Natural killer cell treated with Interleukin-12 subunit alpha and Interleukin-12 subunit beta and Interleukin-15 and Interleukin-18, amount 100 ng/mL, for 72 hours (primary cell): ENCODE measurements at regions not wholly inside any gene's neighbourhood (a gene's known extent, or its start where the extent isn't known, plus 50 kb on each side); places are given as distances from the start of the nearest gene placed in this dataset.

ENCODE experiments used
- ATAC-seq, 2 donors: fragments of 150-1000 bp; cut with Tn5 transposase in 1 of 2; sonication (Bioruptor Pico), chemical (Tn5 transposase) in 1 of 2; 2 replicates each; pipeline ENCODE4 v1.10.0; 2021
- DNase-seq: peaks from one replicate; pipeline ENCODE4 v3.0.0; 2022; ENCODE audit warnings: low spot score
- H3K27ac Mint-ChIP-seq, 2 donors: 1 replicate in 1 of 2; 2 replicates in 1 of 2; pipeline ENCODE4 v1.8.0; 2022; ENCODE audit warnings: mixed read lengths in 2 of 2, mild to moderate bottlenecking in 1 of 2, moderate library complexity in 1 of 2
- H3K27me3 Mint-ChIP-seq, 2 donors: 1 replicate in 1 of 2; 2 replicates in 1 of 2; pipeline ENCODE4 v1.8.0; 2022; ENCODE audit warnings: mixed read lengths in 2 of 2
- H3K36me3 Mint-ChIP-seq: one replicate; pipeline ENCODE4 v1.8.0; 2022; ENCODE audit warnings: mixed read lengths
- H3K4me1 Mint-ChIP-seq, 2 donors: 1 replicate in 1 of 2; 2 replicates in 1 of 2; pipeline ENCODE4 v1.8.0; 2022; ENCODE audit warnings: low read depth in 2 of 2, mixed read lengths in 2 of 2, mild to moderate bottlenecking in 1 of 2
- H3K4me3 Mint-ChIP-seq: one replicate; pipeline ENCODE4 v1.8.0; 2022; ENCODE audit warnings: mixed read lengths
- H3K9me3 Mint-ChIP-seq: 2 replicates; pipeline ENCODE4 v1.8.0; 2022; ENCODE audit warnings: mixed read lengths

DNA sequence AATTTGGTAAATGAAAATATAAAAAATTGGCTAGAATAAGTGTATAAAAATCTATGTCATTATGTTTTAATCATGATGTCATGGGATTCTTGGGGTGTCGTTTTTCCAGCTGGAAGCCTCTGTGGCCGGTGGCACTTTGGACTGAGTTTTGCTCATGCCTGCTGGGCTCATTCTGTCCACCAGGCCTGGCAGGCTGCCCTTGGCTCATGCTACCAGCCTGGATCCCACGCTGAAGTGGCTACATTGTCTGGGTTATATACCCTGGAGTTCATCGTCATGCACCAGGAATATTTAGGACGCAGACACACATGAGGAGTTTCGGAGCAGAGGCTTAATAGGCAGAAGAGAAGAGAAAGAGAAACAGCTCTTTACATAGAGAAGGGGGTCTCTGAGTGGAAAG lies 1913.7 kb upstream of the WWC1 start:
- H3K4me3 Mint-ChIP-seq = no peak overlapping the region
- no peaks in the 10 kb centered on the region for H3K4me1 Mint-ChIP-seq
- H3K36me3 Mint-ChIP-seq = peaks cover 9% of the 10 kb centered on the region
- no peak overlapping the region for H3K27ac Mint-ChIP-seq
- H3K27me3 Mint-ChIP-seq = no peaks in the 10 kb centered on the region
- DNase-seq (no peak), ATAC-seq (no peak)
- peaks cover 17% of the 10 kb centered on the region for H3K9me3 Mint-ChIP-seq

DNA sequence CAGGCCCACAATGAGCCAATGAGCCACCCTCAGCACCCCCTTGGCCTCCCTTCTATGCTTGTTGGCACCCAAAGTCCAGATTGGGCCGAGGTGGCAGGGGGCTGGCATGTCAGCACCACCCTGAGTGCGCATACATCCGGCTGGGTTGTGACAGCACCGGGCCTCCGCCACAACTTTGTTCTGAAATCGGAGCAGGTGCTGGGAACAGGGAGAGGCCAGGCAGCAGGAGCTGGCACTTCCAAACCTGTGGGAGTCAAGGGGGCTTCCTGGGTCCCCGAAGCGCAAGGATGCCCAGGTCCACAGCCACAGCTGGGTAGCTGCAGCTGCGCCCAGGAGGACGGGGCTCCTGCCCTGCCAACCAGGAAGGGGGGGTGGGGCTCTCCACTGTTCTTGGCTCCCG lies 1911.9 kb upstream of the WWC1 start:
- Mint-ChIP-seq H3K36me3 (peaks cover 9% of the 10 kb centered on the region), H3K4me1 (no peaks in the 10 kb centered on the region), H3K27ac (no peak overlapping the region), H3K9me3 (peaks cover 12% of the 10 kb centered on the region), H3K4me3 (no peak overlapping the region), H3K27me3 (no peaks in the 10 kb centered on the region)
- ATAC-seq (no peak), DNase-seq (no peak)

DNA sequence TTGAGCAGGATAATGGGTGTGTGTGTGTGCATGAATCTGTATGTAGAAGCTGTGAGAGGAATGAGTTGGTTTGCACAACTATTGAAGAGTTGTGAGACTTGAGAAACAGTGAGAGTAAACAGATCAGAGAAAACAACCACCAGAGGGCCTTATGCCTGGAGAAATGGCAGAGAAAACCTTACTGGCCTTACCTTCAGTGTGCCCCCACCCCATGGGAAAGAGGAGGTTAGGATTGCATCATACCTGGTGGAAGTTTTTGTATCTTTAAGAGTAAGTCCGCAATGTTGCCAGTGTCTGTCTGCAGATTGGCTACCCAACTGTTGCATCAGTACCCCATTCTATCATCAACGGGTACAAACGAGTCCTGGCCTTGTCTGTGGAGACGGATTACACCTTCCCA lies 1909.4 kb upstream of the WWC1 start:
- no peaks in the 10 kb centered on the region for H3K4me1 Mint-ChIP-seq
- H3K27me3 Mint-ChIP-seq = no peaks in the 10 kb centered on the region
- H3K4me3 Mint-ChIP-seq = no peak overlapping the region
- H3K9me3 Mint-ChIP-seq = peaks cover 12% of the 10 kb centered on the region
- DNase-seq = no peak
- no peak for ATAC-seq
- peaks cover 17% of the 10 kb centered on the region for H3K36me3 Mint-ChIP-seq
- no peak overlapping the region for H3K27ac Mint-ChIP-seq

DNA sequence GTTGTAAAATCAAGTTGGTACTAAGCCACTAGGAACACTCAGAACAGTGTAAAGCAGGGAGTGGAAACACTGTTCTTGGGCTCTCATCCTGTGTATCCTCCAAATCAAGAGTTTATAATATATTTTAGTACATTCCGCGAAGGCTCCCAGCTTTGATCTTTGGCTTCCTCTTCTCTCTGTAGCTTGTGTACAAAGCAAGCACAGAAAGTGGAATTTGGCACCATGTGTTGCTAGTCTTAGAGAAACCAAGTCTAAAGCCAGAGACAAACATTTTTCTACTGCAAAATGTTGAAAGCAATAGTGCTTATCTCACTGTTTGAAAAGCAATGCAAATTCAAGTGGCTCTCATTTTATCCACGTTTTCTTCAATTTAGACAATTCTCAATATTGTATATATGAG lies 1893.3 kb upstream of the WWC1 start:
- no peaks in the 10 kb centered on the region for H3K36me3 Mint-ChIP-seq
- H3K4me3 Mint-ChIP-seq = no peak overlapping the region
- no peaks in the 10 kb centered on the region for H3K27me3 Mint-ChIP-seq
- DNase-seq = no peak
- no peaks in the 10 kb centered on the region for H3K4me1 Mint-ChIP-seq
- no peak overlapping the region for H3K27ac Mint-ChIP-seq
- ATAC-seq = no peak
- peaks cover 28% of the 10 kb centered on the region for H3K9me3 Mint-ChIP-seq

DNA sequence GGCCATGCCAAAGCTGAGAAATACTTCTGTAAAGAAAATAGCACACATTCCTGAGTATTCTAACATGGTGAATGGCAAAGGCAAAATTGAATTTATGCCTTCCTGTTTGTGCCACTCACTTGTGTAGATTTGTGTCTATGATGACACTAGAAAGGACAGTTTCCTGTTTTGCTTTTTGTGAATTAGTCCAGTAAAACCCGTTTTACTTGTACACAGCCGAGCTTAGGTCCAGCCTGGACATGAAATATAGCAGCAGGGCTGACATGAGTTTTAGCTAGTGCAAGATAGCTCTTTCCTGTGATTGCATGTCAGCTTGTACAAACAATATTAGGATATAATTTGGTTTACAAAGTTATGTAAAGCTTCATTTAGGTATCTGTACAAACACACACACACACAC lies 1891.7 kb upstream of the WWC1 start:
- H3K27ac Mint-ChIP-seq = no peak overlapping the region
- no peaks in the 10 kb centered on the region for H3K36me3 Mint-ChIP-seq
- DNase-seq (no peak), ATAC-seq (no peak)
- H3K4me1 Mint-ChIP-seq = no peaks in the 10 kb centered on the region
- H3K9me3 Mint-ChIP-seq = peaks cover 25% of the 10 kb centered on the region
- H3K27me3 Mint-ChIP-seq = no peaks in the 10 kb centered on the region
- H3K4me3 Mint-ChIP-seq = no peak overlapping the region

DNA sequence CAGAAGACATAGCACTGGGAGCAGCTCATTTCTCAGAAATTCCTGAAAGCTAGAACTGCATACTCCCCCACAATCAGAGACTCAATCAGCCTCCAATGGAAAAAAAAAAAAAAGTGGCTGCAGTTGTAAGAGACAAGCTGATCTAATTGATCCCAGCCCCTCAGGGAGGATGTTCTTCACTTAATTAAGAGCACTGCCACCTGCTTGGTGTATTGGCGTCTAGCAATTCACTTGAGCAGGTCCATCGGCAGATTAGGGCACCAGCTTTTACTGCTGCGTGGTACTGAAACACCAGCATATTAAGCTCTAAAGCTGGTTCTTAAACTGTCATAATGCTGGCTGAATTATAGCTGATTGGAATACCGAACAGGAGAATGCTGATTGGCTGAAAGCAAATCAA lies 1890.1 kb upstream of the WWC1 start:
- Mint-ChIP-seq H3K4me1 (no peaks in the 10 kb centered on the region), H3K9me3 (peaks cover 18% of the 10 kb centered on the region), H3K4me3 (no peak overlapping the region)

DNA sequence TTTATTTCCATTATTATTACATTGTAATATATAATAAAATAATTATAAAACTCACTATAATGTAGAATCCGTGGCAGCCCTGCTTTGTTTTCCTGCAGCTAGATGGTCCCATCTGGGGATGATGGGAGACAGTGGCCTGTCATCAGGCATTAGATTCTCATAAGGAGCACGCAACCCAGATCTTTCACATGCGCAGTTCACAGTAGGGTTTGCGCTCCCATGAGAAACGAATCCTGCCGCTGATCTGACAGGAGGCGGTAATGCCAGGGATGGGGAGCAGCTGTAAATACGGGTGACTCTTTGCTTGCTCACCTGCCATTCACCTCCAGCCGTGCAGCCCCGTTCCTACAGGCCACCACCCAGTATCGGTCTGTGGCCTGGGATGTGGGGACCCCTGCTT lies 1879.3 kb upstream of the WWC1 start:
- ATAC-seq (no peak), DNase-seq (no peak)
- no peak overlapping the region for H3K27ac Mint-ChIP-seq
- no peaks in the 10 kb centered on the region for H3K27me3 Mint-ChIP-seq
- H3K9me3 Mint-ChIP-seq = peaks cover 21% of the 10 kb centered on the region
- no peak overlapping the region for H3K4me3 Mint-ChIP-seq
- no peaks in the 10 kb centered on the region for H3K4me1 Mint-ChIP-seq
- peaks cover 6% of the 10 kb centered on the region for H3K36me3 Mint-ChIP-seq

More for the DNA sequence above, 1890.1 kb upstream of the WWC1 start:
- H3K36me3 Mint-ChIP-seq = no peaks in the 10 kb centered on the region
- ATAC-seq (no peak), DNase-seq (no peak)
- no peak overlapping the region for H3K27ac Mint-ChIP-seq
- H3K27me3 Mint-ChIP-seq = no peaks in the 10 kb centered on the region

DNA sequence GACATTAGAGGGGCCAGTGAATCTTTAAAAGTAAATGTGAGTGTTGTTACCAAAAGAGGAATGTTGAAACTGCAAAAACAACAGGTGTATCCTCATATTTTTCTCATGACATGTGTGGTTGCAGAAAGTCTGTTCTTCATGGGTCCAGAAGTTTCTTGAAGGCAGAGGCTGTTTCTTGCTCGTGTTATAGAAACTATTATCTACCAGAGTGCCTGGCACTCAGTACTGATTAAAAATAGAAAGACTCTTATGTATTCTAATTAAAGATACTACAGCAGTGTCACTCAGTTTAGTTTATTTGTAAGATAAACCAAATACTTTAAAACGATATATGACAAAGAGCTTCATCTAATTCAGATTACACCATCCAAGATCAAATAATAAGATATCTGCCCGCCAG lies 1864.2 kb upstream of the WWC1 start:
- no peaks in the 10 kb centered on the region for H3K4me1 Mint-ChIP-seq

DNA sequence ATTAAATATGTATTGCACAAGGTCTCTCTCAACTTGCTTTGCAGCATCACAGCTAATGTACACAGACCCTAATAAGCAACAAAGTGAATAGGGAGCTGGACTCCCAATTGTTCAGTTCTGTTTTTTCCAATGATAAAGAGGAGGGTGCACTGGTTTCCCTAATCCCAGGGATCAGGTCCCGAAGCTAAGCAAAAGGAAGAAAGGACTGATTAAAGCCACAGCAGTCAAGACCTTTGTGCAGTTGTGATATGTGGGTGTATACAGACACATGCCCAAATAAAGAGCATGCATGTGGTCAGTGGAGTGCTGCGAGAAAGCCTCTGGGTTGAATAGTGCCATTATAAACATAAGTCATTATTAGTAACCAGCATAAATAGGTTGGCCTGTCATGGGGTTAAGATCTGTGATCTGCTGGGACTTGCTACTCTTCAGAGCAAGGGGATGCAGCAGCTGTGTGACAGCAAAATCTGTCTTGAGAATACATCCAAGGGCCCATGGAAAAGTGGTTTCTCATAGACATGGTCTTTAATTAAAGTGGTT lies 1863.1 kb upstream of the WWC1 start:
- Mint-ChIP-seq H3K27me3 (no peaks in the 10 kb centered on the region), H3K4me1 (no peaks in the 10 kb centered on the region), H3K9me3 (peaks cover 21% of the 10 kb centered on the region), H3K36me3 (peaks cover 10% of the 10 kb centered on the region), H3K27ac (no peak overlapping the region), H3K4me3 (no peak overlapping the region)
- DNase-seq = no peak
- no peak for ATAC-seq

More for the DNA sequence above, 1864.2 kb upstream of the WWC1 start:
- DNase-seq (no peak), ATAC-seq (no peak)
- Mint-ChIP-seq H3K9me3 (peaks cover 19% of the 10 kb centered on the region), H3K27me3 (no peaks in the 10 kb centered on the region), H3K4me3 (no peak overlapping the region), H3K36me3 (peaks cover 10% of the 10 kb centered on the region), H3K27ac (no peak overlapping the region)

DNA sequence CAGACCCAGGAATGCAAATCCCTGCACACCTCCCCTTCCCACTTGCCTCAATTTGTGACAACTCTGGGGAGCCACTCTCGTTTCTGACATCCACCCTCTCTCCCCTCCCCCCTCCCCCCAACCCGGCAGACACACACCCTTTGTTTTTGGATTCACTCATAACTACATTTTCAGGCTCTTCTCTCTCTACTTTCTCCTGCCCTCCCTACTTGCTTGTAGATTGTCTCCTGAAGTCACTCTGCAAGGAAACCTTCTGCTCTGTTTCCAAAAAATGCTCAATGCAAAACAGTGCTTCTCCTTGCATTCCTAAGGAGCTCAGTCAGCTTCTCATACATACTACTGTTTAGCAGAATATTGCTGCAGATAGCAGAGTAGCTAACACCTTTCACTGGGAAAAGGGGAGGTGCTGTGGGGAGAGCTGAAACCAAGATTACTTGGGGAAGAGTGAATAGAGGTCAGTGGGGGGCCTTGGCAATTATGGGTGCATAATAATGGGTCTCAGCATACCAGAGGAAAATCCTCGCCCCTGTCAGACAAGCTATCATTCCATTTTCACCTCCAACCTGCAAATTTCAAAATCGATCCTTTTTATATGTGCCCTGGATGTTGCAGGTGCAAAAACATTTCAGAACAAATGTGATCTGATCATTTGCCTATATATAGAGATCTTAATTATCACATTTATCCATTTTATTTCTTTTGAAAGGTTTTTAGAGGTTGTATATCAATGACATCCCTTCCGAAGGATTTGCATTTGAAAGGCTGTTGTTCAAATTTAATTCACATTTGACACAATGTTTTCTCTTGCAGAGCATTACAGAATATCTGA lies 1860.7 kb upstream of the WWC1 start:
- Mint-ChIP-seq H3K4me1 (no peaks in the 10 kb centered on the region), H3K27ac (no peak overlapping the region), H3K9me3 (peaks cover 16% of the 10 kb centered on the region), H3K4me3 (no peak overlapping the region), H3K27me3 (no peaks in the 10 kb centered on the region), H3K36me3 (peaks cover 10% of the 10 kb centered on the region)
- DNase-seq (no peak), ATAC-seq (no peak)

DNA sequence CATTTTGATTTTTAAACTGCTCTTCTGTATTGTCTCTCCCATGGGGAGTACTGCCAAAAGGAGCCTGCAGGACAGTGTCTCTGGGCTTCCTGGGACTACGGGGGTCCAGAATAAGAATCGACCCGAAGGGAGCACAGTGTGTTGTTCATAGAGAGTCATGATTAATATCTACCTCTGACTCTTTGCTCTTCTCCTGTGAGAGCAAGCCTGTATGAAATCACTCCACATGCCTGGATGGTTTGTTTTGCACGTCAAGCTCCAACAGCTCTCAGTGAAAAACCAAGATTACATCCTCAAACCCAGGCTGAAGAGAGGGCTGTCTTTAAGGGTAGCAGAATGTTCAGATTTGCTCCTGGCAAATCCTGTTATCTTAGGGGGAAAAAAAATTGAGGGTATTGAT lies 1860.0 kb upstream of the WWC1 start:
- Mint-ChIP-seq H3K27me3 (no peaks in the 10 kb centered on the region), H3K9me3 (peaks cover 16% of the 10 kb centered on the region), H3K36me3 (peaks cover 9% of the 10 kb centered on the region), H3K27ac (no peak overlapping the region), H3K4me1 (no peaks in the 10 kb centered on the region), H3K4me3 (no peak overlapping the region)
- ATAC-seq (no peak), DNase-seq (no peak)

DNA sequence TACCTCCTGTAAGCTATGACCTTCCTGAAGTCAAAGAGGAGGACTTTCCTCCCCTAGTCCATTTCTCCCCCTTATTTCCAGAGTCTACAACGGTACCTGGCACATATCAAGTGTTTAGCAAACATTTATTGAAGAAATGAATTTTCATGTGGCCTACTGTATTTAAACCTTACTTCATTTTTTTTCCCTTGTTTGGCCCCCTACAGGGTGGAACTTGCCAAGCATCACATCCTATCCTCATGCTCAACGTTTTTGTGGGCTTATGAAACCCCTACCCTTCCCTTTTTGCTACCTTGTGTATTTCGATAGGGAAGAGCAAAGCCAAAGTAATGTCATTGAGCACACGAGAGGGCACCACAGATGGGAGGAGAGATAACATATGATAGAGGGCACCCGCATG lies 1857.8 kb upstream of the WWC1 start:
- peaks cover 14% of the 10 kb centered on the region for H3K9me3 Mint-ChIP-seq
- H3K36me3 Mint-ChIP-seq = peaks cover 5% of the 10 kb centered on the region
- H3K27ac Mint-ChIP-seq = no peak overlapping the region
- ATAC-seq = no peak
- no peaks in the 10 kb centered on the region for H3K4me1 Mint-ChIP-seq
- DNase-seq = no peak
- no peak overlapping the region for H3K4me3 Mint-ChIP-seq
- no peaks in the 10 kb centered on the region for H3K27me3 Mint-ChIP-seq

DNA sequence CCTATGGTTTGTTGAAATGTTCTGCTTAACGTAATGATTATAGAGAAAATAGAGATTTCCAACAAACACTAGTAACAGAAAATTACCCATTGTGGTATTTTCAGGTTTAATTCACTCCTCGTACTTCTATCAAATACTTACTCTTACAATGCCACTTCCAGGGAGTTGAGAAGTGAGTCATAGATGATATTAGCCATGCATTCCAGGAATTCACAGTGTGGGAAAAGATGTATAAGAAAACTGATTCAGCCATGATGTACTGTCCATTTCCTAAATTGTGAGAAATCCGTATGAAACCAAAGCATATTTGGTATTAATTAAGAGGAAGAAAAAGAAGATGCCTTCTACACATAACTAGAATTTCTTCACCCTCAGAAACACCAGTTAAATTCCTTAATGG lies 1854.6 kb upstream of the WWC1 start:
- ATAC-seq (no peak), DNase-seq (no peak)
- no peak overlapping the region for H3K4me3 Mint-ChIP-seq
- no peak overlapping the region for H3K27ac Mint-ChIP-seq
- H3K9me3 Mint-ChIP-seq = peaks cover 13% of the 10 kb centered on the region
- H3K36me3 Mint-ChIP-seq = no peaks in the 10 kb centered on the region
- no peaks in the 10 kb centered on the region for H3K4me1 Mint-ChIP-seq
- no peaks in the 10 kb centered on the region for H3K27me3 Mint-ChIP-seq

DNA sequence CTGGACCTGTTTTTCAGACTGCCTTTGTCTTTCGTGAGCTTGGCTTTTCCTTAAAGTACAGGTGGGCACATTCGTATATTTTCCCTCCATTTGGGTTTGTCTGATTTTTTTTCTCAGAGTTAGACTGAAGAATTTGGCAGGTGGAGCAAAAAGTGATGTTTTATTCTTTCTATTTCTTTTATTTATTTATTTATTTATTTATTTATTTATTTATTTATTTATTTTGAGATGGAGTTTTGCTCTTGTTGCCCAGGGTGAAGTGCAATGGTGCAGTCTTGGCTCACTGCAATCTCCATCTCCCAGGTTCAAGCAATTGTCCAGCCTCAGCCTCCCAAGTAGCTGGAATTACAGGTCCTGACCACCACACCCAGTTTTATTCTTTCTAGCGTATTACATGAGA lies 1805.1 kb upstream of the WWC1 start:
- Mint-ChIP-seq H3K4me3 (no peak overlapping the region), H3K27ac (no peak overlapping the region), H3K9me3 (peaks cover 15% of the 10 kb centered on the region), H3K4me1 (no peaks in the 10 kb centered on the region), H3K36me3 (no peaks in the 10 kb centered on the region), H3K27me3 (no peaks in the 10 kb centered on the region)
- ATAC-seq (no peak), DNase-seq (no peak)

DNA sequence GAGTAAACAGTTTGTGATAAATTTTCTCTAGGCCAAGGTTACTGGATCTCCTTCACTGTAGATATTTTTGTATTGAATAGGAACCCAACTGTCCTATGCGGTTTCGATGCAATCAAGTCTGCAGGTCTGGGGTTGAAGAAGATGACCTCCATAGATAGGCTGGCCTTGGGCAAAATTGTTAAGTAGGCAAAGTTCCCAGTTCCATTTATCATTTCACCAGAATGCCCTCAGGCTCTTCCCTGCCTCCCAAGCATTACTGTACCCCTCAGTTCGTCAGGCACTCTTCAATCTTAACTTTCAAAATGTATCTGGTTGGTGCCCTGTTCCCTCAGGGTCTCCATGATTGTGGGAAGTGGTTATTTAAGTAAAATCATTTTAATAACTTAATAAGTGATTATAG lies 1802.9 kb upstream of the WWC1 start:
- no peak overlapping the region for H3K4me3 Mint-ChIP-seq
- no peaks in the 10 kb centered on the region for H3K4me1 Mint-ChIP-seq
- H3K27ac Mint-ChIP-seq = no peak overlapping the region
- no peaks in the 10 kb centered on the region for H3K27me3 Mint-ChIP-seq
- H3K9me3 Mint-ChIP-seq = peaks cover 8% of the 10 kb centered on the region
- no peak for DNase-seq
- H3K36me3 Mint-ChIP-seq = no peaks in the 10 kb centered on the region
- ATAC-seq = no peak
